Mucosa of rectum (tissue), 2 donors: ENCODE measurements at regions not wholly inside any gene's neighbourhood (a gene's known extent, or its start where the extent isn't known, plus 50 kb on each side); places are given as distances from the start of the nearest gene placed in this dataset.

Experiments
- H3K27ac ChIP-seq, 2 donors: one replicate each; pipeline ENCODE4 v1.7.0; 2013; ENCODE audit warnings: inconsistent platforms in 2 of 2, low read depth in 2 of 2, low read length in 2 of 2
- H3K27me3 ChIP-seq, 2 donors: one replicate each; pipeline ENCODE4 v1.7.0; 2013; ENCODE audit warnings: low read length in 2 of 2; ENCODE audit not compliant: control insufficient read depth in 2 of 2, insufficient read depth in 2 of 2
- H3K36me3 ChIP-seq, 2 donors: one replicate each; pipeline ENCODE4 v1.7.0; 2013; ENCODE audit warnings: low read length in 2 of 2; ENCODE audit not compliant: control insufficient read depth in 2 of 2, insufficient read depth in 2 of 2
- H3K4me1 ChIP-seq, 2 donors: one replicate each; pipeline ENCODE4 v1.7.0; 2013; ENCODE audit warnings: low read length in 2 of 2, mild to moderate bottlenecking in 1 of 2; ENCODE audit not compliant: control insufficient read depth in 2 of 2, insufficient read depth in 2 of 2
- H3K4me3 ChIP-seq, 2 donors: one replicate each; pipeline ENCODE4 v1.7.0; 2013; ENCODE audit warnings: low read length in 2 of 2
- H3K9ac ChIP-seq, 2 donors: one replicate each; pipeline ENCODE4 v1.7.0; 2013; ENCODE audit warnings: low read length in 2 of 2, low read depth in 1 of 2, mild to moderate bottlenecking in 1 of 2
- H3K9me3 ChIP-seq, 2 donors: one replicate each; pipeline ENCODE4 v1.7.0; 2013; ENCODE audit warnings: low read length in 2 of 2; ENCODE audit not compliant: control insufficient read depth in 2 of 2
- donor health status: healthy.
- donor health status: Normal muscosa, but diverticular disease.

DNA sequence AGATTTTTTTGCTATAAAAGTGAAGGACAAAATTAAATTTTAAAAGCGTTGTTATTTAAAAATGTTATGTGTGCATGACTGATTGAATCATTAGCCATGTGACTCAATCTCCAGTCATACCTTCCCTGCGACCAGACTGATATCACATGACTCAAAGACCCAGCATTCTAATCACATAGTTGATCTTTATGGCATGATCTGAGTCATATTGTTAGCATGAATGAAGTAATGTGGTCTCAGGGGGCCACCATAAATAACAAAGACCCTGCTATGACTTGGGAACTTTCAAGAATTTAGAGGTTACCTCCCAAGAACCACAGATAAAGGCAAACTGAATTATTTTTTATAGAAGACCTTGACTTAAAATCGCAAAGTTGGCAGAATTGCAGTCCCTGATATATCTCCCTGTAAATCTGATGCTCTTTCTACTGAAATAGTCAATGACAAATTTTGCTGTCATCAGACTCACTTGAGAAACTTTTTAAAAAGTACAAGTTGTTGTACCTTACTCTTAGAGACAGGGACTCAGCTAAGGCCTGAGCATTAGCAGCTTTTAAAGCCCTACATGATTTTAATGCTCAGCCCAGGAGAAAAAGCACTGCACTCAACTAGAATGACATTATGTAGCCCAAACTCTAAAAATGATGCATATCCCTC lies 717.3 kb downstream of the XPNPEP1 start:
- no peaks in the 10 kb centered on the region for H3K36me3 ChIP-seq
- H3K4me1 ChIP-seq = no peaks in the 10 kb centered on the region
- no peak overlapping the region for H3K4me3 ChIP-seq
- H3K27ac ChIP-seq = no peak overlapping the region
- H3K27me3 ChIP-seq = no peaks in the 10 kb centered on the region
- H3K9me3 ChIP-seq = no peaks in the 10 kb centered on the region
- H3K9ac ChIP-seq = no peak overlapping the region

DNA sequence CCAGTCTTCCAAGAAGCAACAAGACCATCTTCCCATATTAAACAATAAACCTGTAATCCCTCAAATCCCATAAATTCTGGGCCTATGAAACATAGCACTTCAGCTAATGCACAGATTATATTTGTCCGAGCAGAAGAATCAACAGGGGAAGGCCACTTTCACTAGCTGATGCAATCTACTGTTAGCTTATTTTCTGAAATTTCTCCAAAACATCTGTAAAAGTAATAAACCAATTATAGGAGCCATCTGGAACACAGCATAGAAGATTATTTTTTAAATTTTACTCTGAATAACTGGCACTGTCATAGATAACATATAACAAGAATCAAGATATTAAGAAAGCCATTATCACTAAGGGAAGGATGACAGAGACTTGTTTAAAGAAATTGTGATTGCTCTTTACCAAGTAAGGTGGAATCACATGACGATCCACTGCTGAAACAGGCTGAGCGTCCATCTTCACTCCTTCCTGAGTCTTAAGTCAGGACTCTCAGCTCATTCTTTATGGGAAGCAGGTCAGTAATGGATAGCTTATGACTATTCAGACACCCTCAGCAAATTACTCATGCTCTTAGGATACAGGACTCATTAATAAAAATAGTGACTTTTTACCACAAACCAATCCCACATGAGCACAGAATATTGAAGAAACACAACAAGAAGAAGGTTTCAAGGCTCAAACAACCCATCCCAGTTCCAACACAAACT lies 719.5 kb downstream of the XPNPEP1 start:
- no peak overlapping the region for H3K9ac ChIP-seq
- no peak overlapping the region for H3K27ac ChIP-seq

DNA sequence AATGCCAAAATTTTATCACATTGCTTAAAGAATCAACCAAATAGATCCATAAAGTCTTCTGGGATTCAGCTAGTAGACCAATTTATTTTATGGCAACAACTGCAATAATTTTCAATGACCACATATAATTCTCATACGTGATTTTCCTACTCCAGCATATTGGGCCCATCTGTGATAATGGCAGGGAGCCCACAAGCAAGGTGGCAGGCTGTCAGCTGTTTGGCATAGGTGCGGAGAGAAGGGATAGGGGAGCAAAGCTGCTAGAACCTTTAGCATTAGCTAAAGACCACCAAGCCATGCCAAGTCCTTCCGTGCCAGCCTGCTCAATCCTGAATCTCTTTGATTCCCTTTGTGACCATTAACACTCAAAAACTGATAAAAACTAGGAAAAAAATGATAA lies 721.2 kb downstream of the XPNPEP1 start:
- H3K27ac ChIP-seq = no peak overlapping the region
- no peaks in the 10 kb centered on the region for H3K9me3 ChIP-seq
- no peaks in the 10 kb centered on the region for H3K36me3 ChIP-seq
- H3K9ac ChIP-seq = no peak overlapping the region
- H3K4me1 ChIP-seq = no peaks in the 10 kb centered on the region
- no peak overlapping the region for H3K4me3 ChIP-seq
- no peaks in the 10 kb centered on the region for H3K27me3 ChIP-seq

More for the DNA sequence above, 719.5 kb downstream of the XPNPEP1 start:
- no peaks in the 10 kb centered on the region for H3K4me1 ChIP-seq
- no peaks in the 10 kb centered on the region for H3K27me3 ChIP-seq
- no peak overlapping the region for H3K4me3 ChIP-seq
- H3K36me3 ChIP-seq = no peaks in the 10 kb centered on the region
- no peaks in the 10 kb centered on the region for H3K9me3 ChIP-seq

DNA sequence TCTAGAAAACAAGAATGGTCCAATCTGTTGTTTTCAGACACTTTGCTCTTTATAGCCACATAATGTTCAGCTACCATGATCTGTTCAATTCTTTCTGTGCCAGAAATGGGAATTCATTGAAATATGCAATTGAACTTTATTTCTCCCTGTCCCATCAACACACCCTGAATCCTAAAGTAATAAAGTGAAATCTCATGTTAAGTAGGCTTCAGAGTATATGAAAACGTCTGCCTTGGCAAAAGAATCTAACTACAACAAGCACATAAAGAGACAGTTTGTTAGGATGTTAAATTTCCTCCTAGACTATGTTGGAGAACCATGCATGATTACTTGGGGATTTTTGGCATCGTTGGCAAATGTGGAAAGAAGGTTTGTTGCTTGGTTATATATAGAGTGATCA lies 722.7 kb downstream of the XPNPEP1 start:
- no peaks in the 10 kb centered on the region for H3K36me3 ChIP-seq
- no peak overlapping the region for H3K9ac ChIP-seq
- H3K27me3 ChIP-seq = no peaks in the 10 kb centered on the region
- no peaks in the 10 kb centered on the region for H3K9me3 ChIP-seq
- H3K27ac ChIP-seq = no peak overlapping the region
- no peaks in the 10 kb centered on the region for H3K4me1 ChIP-seq
- H3K4me3 ChIP-seq = no peak overlapping the region

DNA sequence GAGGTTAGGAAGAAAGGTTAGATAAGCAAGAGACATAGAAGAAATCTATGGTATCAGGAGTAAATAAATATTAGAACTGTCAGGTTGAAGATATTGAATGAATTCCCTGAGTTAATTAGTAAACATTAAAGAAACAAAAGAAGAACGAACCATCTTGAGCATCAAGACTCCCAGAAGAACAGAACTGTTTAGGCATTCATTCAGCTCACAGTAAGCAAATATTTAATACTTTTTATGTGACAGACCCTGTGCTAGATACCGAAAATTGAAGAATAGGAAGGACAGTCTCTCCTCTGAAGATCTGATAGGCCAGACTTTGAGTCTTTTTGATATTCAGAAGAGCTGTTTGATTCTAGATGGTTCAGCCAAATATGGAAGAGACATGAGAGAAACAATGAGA lies 731.5 kb downstream of the XPNPEP1 start:
- H3K27ac ChIP-seq = no peak overlapping the region
- no peaks in the 10 kb centered on the region for H3K4me1 ChIP-seq
- no peaks in the 10 kb centered on the region for H3K27me3 ChIP-seq
- H3K36me3 ChIP-seq = no peaks in the 10 kb centered on the region
- no peak overlapping the region for H3K9ac ChIP-seq
- H3K4me3 ChIP-seq = no peak overlapping the region
- peaks cover 0 to 6% of the 10 kb centered on the region in 2 donors for H3K9me3 ChIP-seq

DNA sequence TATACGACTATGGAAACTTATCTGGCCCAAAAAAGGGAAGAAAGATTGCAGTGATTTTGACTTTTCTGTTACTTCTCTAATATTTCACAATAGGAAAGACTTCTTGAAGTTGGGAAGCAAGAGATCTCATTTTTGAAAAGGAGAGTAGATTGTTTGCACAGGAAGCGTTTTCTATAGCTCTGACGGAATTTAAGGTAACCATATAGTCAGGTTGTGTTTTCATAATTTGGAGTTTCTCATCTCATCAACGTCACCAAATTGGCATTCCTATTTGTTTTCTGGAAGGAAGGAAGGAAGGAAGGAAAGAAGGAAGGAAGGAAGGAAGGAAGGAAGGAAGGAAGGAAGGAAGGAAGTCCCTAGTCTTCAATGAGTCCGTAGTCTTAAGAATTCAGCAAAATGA lies 732.0 kb downstream of the XPNPEP1 start:
- no peaks in the 10 kb centered on the region for H3K27me3 ChIP-seq
- no peaks in the 10 kb centered on the region for H3K36me3 ChIP-seq
- H3K4me1 ChIP-seq = no peaks in the 10 kb centered on the region
- no peak overlapping the region for H3K4me3 ChIP-seq
- no peak overlapping the region for H3K9ac ChIP-seq
- H3K9me3 ChIP-seq = peaks cover 0 to 9% of the 10 kb centered on the region in 2 donors
- no peak overlapping the region for H3K27ac ChIP-seq

DNA sequence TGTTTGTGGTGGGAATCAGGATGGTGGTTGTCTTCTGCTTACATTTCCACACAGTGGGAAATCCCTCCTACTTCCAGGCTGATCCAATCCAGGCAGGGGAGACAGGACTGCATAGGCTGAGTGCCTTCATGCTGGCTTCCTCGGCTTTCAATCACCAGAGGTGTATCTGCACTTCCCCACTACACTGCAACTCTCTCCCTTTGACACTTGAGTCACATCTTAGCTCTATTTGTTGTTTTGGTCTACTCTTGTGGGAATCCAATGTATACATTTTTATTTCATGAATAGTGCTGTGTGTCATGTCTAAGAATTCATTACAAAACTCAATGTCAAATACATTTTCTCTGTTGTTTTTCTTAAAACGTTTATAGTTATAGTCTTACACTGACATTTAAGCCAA lies 735.6 kb downstream of the XPNPEP1 start:
- Histone ChIP-seq H3K4me3 (no peak overlapping the region), H3K9ac (no peak overlapping the region), H3K27ac (no peak overlapping the region), H3K4me1 (no peaks in the 10 kb centered on the region), H3K27me3 (no peaks in the 10 kb centered on the region), H3K9me3 (peaks cover 0 to 9% of the 10 kb centered on the region in 2 donors), H3K36me3 (no peaks in the 10 kb centered on the region)

DNA sequence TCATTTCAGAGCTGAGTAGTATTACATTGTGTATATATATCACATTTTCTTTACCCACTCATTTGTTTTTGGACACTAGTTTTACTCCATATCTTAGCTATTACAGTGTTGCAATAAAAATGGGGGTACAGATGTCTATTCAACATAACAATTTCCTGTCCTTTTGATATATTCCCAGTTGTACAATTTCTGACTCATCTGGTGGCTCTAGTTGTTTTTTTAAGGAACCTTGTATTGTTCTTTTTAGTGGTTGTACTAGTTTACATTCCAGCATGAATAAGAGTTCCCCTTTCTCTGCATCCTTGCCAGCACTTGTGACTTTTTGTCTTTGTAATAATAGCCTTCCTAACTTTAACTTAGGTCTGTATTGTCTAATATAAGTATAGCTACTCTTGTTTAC lies 739.9 kb downstream of the XPNPEP1 start:
- H3K27ac ChIP-seq = no peak overlapping the region
- no peak overlapping the region for H3K9ac ChIP-seq
- no peaks in the 10 kb centered on the region for H3K36me3 ChIP-seq
- peaks cover 0 to 9% of the 10 kb centered on the region in 2 donors for H3K9me3 ChIP-seq
- H3K4me1 ChIP-seq = no peaks in the 10 kb centered on the region
- no peaks in the 10 kb centered on the region for H3K27me3 ChIP-seq
- no peak overlapping the region for H3K4me3 ChIP-seq

DNA sequence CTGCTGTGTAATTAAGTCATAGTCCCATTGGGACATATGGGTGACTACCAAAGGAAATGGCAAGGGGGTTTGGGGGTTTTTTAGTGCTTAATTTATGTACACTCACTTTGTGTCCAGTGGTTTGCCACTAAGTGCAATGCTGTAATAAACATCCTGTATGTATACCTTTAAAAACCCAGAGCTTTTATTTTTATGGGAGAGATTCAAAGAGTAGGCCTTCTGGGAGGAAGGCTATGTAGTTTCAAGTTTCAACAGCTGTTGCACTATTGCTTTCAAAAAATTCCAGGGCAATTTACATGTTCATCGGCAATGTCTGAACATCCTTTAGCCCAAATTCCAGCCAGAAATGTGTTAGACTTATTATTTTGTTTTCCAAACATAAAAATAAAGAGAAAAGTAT lies 744.7 kb downstream of the XPNPEP1 start:
- Histone ChIP-seq H3K36me3 (no peaks in the 10 kb centered on the region), H3K9me3 (no peaks in the 10 kb centered on the region), H3K4me3 (no peak overlapping the region), H3K4me1 (no peaks in the 10 kb centered on the region), H3K27ac (no peak overlapping the region), H3K27me3 (no peaks in the 10 kb centered on the region), H3K9ac (no peak overlapping the region)

DNA sequence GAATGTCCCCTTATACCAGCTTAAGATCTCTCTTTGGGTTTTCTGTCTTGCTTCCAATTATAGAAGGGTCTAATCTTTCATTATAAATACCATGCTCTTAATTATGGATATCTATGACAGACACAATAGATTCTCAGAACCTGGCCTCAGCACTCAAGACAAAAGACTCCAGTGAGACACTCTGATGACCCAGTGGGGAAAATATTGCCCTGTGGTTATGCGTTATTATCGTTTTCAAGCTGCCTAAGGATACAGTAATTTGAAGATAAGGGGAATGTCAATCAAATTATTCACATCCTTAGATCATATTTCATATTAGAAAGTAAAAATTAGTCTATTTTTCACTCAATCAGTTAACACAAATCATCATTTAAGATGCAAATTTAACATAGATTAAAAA lies 748.8 kb downstream of the XPNPEP1 start:
- no peaks in the 10 kb centered on the region for H3K9me3 ChIP-seq
- no peak overlapping the region for H3K27ac ChIP-seq

More for the DNA sequence above, 748.8 kb downstream of the XPNPEP1 start:
- Histone ChIP-seq H3K36me3 (no peaks in the 10 kb centered on the region), H3K27me3 (no peaks in the 10 kb centered on the region), H3K4me1 (no peaks in the 10 kb centered on the region), H3K9ac (no peak overlapping the region), H3K4me3 (no peak overlapping the region)
